ENCODE measurements at regions not wholly inside any gene's neighbourhood (a gene's known extent, or its start where the extent isn't known, plus 50 kb on each side); places are given as distances from the start of the nearest gene placed in this dataset.

- no peak for ATAC-seq
Measured at GRCh38 chr1:213375002-213375401, 324.0 kb downstream of the RPS6KC1 start.

- ATAC-seq = no peak
Measured at GRCh38 chr1:213376862-213377372, 325.9 kb downstream of the RPS6KC1 start.

- ATAC-seq = no peak
Measured at GRCh38 chr1:213380865-213381264, 329.8 kb downstream of the RPS6KC1 start.

- ATAC-seq = no peak
Measured at GRCh38 chr1:213381572-213382084, 330.6 kb downstream of the RPS6KC1 start.

- no peak for ATAC-seq
Measured at GRCh38 chr1:213383465-213383864, 332.4 kb downstream of the RPS6KC1 start.

GRCh38 chr1:213385201-213385600, 334.2 kb downstream of the RPS6KC1 start:
- no peak for ATAC-seq

- ATAC-seq = no peak
Measured at GRCh38 chr1:213385806-213386324, 334.8 kb downstream of the RPS6KC1 start.

GRCh38 chr1:213387380-213388015, 336.5 kb downstream of the RPS6KC1 start:
- ATAC-seq = no peak

GRCh38 chr1:213388199-213388598, 337.2 kb downstream of the RPS6KC1 start:
- no peak for ATAC-seq

GRCh38 chr1:213389061-213389581, 338.1 kb downstream of the RPS6KC1 start:
- no peak for ATAC-seq

- ATAC-seq = no peak
Measured at GRCh38 chr1:213391445-213391844, 340.4 kb downstream of the RPS6KC1 start.

GRCh38 chr1:213393860-213394259, 342.8 kb downstream of the RPS6KC1 start:
- ATAC-seq = no peak

- ATAC-seq = no peak
Measured at GRCh38 chr1:213394837-213395236, 343.8 kb downstream of the RPS6KC1 start.

- ATAC-seq = no peak
Measured at GRCh38 chr1:213397638-213398037, 346.6 kb downstream of the RPS6KC1 start.

- ATAC-seq = no peak
Measured at GRCh38 chr1:213399695-213400094, 348.7 kb downstream of the RPS6KC1 start.

- ATAC-seq = no peak
Measured at GRCh38 chr1:213409208-213409631, 358.2 kb downstream of the RPS6KC1 start.

GRCh38 chr1:213409971-213410370, 358.9 kb downstream of the RPS6KC1 start:
- ATAC-seq = no peak

GRCh38 chr1:213414346-213414745, 363.3 kb downstream of the RPS6KC1 start:
- no peak for ATAC-seq

GRCh38 chr1:213414911-213415310, 363.9 kb downstream of the RPS6KC1 start:
- ATAC-seq = no peak

GRCh38 chr1:213415691-213416380, 364.8 kb downstream of the RPS6KC1 start:
- no peak for ATAC-seq

- no peak for ATAC-seq
Measured at GRCh38 chr1:213416461-213417224, 365.6 kb downstream of the RPS6KC1 start.

- no peak for ATAC-seq
Measured at GRCh38 chr1:213417225-213417820, 366.3 kb downstream of the RPS6KC1 start.

All from esophagus mucosa (tissue), 1 donor.